ENCODE measurements at regions not wholly inside any gene's neighbourhood (a gene's known extent, or its start where the extent isn't known, plus 50 kb on each side); places are given as distances from the start of the nearest gene placed in this dataset.

DNA sequence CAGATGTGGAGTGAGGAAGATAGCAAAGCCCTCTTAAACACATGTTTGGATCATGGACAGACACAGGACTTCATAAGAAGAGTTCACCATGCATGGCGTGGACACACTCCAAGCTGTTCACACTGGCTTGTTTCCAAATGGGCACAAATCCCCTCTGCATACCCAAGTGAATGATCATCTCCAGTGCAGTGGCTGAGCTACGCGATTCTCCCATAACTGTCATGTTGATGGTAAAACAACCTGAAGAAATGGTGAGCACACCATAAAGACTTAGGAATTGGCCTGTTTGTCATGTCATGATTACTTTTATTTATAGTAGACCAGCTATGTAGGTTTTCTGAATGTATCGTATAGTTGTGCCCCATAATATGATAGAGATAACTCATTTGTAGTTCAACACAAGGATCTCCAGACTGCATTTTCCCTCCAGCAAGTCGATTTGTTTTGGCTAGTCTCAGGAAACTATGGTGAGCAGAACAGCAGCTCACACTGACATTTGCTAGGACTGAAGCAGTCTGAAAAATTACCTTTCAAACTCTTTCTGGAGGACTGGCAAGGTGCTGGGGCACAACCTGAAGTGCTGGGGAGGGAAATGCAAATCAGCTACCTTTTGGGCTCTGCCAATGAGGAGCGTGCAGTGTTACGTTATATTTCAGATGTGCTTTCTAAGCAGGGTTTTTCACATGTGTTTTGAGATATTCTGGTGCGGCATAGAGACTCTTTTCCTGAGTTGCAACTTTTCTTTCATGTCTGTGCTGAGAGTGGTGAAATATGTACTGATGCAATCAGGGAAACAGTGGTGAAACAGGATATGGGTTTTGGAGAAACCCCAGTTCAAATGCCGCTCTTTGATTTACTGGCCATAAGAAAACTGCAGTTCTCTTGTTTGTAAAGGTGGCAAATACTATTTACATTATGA lies 629.6 kb upstream of the DPP6 start:
- DNase-seq (ENCODE audit: extremely low read depth, low read depth): no peak

DNA sequence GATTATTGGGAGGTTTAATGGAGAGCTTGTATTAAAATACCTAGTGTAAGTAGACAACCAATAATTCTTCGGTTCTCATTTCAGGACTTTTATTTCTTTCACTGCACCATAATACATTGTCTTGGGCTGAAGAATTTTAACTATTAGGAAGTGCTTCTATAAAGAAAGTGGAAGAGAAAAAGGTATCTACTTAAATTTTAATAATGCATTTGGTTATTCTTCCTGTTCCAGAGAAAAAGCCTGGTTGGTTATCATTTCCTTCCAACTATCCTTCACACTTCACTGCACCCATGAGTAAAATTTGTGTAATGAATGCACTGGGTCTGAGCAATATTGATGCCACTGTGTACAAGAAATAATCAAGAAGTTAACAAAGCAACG lies 629.0 kb upstream of the DPP6 start:
- no peak for DNase-seq (ENCODE audit: extremely low read depth, low read depth)

DNA sequence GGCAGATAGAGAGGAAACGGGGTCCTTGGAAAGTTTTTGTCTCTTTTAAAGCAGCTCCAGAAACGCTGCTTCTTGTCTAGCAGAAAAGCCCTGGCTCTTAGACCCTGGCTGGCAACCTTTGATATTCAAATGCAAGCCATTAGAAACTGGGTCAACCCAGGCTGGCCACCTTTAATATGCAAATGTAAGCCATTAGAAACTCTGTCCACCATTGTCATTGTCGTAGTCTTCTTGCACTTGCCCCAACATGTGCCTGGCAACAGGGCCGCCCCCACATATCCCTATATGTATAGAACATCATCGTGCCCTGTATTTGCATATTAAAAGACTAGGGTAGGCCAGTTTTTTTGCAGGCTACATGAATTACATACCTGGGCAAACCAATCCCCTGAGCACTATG lies 621.3 kb upstream of the DPP6 start:
- DNase-seq (ENCODE audit: extremely low read depth, low read depth): no peak

DNA sequence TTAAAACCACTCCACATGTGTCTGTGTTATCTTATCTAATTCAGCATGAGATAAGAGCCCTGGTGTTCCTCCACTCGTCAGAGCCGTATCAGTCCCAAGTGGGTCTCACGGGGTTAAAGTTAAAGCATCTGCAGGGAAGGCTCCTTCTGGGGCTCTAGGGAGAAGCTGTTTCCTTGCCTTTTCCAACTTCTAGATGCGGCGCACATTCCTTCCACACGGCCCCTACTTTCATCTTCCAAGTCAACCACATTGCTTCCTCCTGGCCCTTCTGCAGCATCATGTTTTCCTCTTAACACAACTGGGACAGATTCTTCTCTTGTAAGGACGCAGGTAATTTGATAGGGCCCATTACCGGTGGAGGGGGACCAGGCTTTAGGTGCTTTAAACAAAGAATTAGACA lies 620.1 kb upstream of the DPP6 start:
- no peak for DNase-seq (ENCODE audit: extremely low read depth, low read depth)

DNA sequence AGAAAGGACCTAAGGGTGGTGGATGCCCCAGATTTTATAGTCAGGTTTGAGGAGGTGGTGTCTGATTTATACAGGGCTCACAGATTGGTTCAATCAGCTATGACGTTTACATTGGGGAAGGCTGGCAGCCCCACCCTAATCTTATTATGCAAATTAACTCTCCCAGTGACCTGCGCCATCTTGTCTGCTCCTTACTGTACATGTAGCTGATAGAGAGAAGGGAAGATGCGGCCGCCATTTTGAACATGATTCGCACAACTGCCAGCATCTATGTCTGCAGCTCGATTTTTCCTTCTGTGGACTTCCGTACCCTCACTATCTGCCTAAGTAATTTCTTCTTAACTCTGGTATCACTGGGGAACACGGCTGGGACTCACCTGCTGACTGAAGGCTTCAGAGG lies 619.0 kb upstream of the DPP6 start:
- no peak for DNase-seq (ENCODE audit: extremely low read depth, low read depth)

DNA sequence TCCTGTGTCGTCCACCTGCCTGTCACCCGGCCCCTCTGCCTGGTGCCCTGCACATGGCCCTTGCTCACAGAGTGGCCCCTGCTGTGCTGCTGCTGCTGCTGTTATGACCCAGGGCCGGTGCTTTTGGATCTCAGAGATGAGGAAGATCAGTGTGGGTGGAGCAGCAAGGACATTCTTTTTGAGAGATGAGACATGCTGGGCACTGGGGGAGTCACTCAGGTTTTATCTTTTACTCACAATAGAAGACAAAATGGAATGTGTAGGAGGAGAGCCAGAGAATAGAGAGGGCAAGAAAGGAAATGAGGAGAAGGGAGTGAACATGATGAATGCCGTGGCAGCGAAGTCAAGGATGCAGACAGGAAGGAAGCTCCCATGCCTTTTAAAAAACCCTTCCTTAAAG lies 611.5 kb upstream of the DPP6 start:
- DNase-seq (ENCODE audit: extremely low read depth, low read depth): no peak

DNA sequence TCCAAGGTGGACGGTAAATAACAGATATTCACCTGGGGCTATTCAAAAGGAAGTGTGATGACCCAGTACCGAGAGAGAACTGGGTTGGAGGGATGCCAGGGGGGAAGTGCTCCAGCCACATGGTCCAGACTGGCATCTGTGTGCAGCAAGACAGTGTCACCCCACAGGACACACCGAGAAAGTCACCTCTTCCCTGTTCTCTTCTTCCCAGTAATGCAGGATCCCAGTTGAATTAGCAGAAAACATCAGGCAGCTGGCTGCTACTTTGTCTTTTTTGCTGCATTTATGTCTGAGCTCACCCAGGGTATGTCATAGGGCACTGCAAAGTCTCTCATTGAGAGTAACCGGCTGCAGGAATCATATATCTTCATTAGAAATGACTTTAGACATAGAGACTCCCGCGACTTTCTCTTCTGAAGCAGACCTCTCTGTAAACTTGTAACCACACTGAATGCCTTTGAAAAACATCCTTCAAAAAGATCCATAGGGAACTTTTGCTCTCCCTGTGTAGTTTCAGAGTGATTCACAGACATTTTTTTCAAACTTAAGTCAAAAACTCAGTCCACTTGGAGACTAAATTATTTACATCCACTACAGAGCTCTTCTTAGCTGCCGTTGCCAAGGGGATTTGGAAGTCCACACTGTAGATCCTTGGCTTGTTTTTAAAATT lies 609.0 kb upstream of the DPP6 start:
- no peak for DNase-seq (ENCODE audit: extremely low read depth, low read depth)

DNA sequence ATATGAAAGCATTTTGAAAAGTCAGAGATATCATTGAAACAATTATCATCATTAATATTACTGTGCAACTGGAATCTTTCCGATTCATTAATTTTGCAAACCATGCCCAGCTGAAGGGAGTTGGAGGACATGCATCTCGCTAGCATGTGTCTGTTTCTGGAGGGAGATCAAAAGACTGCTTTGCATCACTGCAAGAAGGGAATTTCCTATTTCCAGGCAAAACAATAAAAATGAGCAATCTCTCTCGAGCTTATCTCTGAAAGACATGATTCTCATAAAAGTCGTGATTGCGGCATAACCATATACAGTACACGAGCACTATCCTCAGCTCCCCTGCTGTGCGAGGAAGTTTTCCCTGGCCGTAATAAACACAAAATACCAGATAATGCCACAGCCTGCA lies 607.6 kb upstream of the DPP6 start:
- DNase-seq (ENCODE audit: extremely low read depth, low read depth): no peak

DNA sequence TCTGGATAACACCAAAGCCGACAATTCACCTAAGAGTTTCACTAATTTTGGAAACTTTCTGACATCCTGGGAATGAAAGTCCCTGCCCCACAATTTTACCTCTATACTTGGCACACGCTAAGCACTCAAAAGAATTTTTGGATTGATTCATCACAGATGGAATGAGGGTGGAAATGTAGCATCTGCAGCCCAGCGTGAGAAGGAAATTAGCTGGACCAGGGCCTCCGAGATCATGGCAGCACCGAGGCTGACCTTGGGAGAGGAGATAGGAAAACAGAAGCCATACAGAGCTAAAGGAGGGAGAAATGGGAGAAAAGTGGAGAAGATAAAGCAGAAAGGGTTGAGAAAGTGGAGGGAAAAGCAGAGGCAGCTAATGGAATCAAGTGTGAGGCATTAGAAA lies 606.6 kb upstream of the DPP6 start:
- DNase-seq (ENCODE audit: extremely low read depth, low read depth): no peak

DNA sequence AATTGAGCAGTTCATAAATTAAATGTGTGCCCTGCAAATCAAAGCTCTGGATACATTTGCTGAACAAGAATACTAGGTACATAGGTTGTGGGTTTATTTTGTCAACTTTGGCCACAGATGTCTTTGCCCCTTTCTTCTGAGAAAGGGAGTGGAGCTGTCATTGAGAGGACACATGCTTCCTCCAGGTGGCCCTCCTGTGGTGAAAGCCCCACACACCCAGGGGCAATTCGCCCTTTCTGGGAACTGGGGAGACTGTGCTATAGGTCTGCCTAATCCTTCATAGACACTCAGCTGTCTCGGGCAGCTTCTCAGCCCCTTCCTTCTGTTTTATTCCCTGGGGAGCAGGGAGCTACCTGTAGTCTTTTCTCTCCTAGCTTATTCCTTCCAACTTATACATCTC lies 605.7 kb upstream of the DPP6 start:
- no peak for DNase-seq (ENCODE audit: extremely low read depth, low read depth)

DNA sequence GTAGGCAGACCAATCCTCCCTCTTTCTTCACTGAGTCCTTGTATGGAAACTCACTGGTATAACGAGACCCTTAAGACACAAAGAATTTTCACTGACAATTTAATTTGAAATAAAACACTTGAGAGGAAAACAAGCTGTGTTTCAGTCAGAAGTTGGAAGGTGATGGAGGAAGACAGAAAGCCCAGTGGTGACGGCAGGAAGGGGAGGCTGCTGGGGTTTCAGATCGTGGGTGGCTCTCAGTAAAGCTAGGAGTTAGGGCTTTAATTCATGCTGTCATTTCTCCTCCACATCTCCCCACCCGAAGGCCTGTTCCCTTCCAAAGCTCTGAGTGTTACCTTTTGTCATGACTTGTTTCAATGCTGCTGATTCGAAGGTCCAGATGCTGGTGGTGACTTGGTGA lies 605.2 kb upstream of the DPP6 start:
- no peak for DNase-seq (ENCODE audit: extremely low read depth, low read depth)

DNA sequence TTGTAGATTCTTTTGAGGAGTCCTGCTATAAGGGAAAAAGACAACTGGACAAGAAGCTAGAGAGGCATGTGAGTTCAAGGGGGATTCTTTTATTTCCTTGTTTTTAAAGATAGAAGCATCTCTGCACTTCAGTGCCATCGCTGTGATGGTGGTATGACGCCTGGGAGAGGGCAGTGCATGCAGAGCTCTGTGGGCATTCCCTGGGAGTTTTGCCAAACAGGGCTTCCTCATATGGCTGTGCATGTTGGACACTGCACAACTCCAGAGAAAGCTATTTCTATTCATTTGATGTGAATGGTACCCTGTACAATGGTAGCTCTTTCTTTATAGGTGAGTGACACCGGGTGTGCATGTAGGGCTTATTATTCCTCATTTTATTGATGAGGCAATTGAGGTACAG lies 599.5 kb upstream of the DPP6 start:
- DNase-seq (ENCODE audit: extremely low read depth, low read depth): no peak

DNA sequence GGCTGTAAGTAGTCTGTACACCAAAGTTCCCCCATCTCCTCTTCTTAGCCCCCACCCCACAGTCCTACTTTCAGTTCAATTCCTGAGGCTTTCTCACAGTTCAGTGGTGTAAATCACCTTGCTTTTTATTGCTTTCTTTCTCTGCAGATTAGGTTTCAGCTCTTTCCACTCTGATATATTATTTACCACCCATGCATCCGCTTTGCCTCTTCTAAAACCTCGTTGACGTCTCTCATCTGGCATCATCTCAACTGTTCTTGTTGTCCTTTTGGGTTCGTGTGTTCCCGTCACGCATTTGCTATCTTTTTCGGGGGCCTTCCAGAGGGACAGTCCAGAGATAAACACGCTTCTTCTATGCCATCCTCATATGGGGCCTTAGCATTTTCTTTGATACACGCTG lies 597.9 kb upstream of the DPP6 start:
- no peak for DNase-seq (ENCODE audit: extremely low read depth, low read depth)

DNA sequence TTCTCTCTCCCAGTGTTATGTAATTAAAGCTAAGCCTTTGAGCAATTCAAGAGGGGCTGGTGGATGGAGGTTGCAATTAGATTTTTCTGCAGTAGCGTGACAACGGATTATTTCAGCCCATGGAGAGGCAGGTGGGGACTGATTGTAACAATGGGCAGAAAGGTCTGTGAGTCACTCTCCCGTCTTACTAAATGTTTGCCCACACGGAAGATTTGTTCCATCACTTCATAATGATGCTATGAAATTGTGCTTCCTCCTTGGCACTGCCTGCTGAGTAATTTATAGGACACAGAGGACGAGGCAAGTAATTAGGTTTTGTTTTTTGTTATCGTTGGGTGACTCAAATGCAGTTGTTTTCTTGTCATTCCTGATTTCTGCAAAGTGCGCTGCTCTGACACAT lies 594.5 kb upstream of the DPP6 start:
- no peak for DNase-seq (ENCODE audit: extremely low read depth, low read depth)

DNA sequence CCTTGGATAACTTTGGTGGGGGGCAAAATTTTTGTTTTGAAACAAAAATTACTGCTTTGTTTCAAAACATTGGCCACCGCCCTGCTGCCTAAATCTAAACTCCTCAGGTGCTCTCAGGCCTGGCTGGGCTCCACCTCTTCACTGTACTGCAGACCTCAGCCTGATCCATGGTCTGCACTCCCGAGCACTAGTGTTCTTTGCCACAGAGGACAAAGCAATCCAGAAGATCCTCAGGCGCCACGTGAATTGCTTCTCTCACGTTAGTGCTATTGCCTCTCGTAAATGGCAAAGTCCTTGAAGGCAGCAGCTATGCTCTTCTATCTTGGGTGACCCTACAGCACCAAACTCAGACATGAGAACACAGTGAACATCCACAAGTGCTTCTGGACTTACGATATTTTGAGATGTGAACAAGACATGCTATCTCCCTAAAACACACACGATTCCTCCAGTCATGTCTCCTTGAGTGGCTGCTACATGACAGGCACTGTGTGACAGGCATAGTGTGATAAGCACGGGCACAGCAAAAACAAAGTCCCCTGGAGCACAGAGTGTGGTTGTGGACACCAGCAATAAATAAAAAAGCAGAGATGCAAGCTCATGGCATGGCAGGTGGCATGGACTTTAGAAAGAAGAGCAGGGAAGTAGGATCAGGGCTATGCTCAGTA lies 582.1 kb upstream of the DPP6 start:
- no peak for DNase-seq (ENCODE audit: extremely low read depth, low read depth)

DNA sequence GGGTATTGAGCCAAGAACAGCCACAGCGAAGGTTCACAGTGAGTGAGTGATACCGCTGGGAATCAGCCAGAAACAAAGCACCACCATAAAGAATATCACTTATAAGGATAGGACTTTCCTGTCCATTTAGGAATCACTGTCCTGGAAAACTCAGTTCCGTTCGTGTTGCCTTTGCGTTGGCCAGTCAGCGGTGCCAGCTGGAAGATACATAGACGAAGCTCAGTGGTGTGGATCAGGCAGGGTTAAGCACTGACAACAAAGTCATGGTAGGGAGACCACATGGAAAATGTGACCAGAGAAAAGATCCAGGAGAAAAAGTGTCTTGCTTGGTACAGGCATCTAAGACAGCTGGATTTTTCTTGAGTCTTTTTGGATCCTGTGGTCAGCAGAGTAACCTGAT lies 579.7 kb upstream of the DPP6 start:
- DNase-seq (ENCODE audit: extremely low read depth, low read depth): no peak

DNA sequence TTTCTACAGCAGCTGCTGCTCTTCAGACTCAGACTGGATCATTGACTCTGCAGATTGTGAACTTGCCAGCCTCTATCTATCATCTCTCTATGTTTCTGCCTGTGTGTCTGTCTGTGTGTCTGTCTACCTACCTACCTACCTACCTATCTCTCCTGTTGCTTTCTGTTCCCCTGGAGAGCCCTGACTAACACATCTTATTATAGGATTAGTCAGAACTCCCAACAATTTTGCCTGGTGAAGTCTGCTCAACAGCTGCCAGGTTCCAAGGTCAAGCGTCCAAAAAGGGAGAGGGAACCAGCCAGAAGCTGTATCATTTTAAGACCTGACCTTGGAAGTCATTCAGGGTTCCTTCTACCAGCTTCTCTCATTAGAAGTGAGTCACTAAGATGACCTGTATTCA lies 579.0 kb upstream of the DPP6 start:
- no peak for DNase-seq (ENCODE audit: extremely low read depth, low read depth)

DNA sequence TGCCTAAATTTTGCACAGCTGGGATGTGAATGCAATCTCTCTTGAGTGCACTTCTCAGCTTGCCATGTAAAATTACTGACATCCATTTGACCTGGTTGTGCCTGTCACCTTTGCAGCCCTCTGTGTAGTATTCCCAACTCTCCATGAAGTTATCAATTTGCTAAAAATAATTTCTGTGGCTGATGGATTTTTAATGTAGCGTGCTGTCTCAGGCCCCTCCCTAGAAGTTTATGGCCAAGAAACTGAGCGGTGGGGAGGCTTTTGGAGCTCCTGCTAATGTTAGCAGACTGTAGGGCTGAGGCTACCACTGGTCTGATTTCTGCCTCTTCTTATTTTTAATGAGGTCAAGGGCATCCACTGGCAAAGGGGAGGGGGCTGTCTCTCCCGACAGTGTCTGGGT lies 577.0 kb upstream of the DPP6 start:
- DNase-seq (ENCODE audit: extremely low read depth, low read depth): no peak

DNA sequence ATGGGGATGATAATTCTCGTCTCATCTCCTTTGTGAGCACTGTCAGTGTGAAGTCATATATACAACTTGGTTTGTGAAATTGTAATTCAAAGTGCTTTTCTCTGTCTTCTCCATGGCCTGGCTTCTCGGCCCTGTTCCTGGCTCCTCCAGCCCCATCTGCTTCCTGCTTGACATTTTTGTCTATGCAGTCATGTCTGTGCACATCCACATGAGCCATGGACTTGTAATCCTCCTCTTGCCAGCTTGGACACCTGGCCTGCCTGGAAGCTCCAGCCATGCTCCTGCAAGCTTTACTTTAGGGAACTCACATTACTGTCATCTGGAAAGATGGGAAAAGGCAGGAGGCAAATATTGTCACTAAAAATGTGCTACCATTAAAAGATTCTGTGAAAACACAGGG lies 576.0 kb upstream of the DPP6 start:
- no peak for DNase-seq (ENCODE audit: extremely low read depth, low read depth)

DNA sequence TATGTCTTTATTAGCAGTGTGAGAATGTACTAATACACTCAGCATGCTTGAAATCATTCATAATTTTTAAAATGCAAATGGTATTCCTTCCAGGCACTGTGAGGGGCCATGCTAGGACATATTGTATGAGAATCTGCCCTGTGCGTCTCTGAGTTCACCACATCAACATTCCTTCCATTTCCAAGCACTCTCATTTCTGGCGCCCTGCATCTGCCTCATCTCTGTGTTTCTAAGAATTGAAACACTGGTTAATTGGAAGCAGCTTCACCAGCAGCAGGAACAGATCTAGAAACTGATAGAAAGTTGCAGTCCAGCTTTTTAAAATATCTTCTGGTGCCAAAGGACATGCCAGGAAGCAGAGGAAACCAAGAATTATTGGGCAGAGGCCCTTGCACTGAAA lies 555.9 kb upstream of the DPP6 start:
- no peak for DNase-seq (ENCODE audit: extremely low read depth, low read depth)

DNA sequence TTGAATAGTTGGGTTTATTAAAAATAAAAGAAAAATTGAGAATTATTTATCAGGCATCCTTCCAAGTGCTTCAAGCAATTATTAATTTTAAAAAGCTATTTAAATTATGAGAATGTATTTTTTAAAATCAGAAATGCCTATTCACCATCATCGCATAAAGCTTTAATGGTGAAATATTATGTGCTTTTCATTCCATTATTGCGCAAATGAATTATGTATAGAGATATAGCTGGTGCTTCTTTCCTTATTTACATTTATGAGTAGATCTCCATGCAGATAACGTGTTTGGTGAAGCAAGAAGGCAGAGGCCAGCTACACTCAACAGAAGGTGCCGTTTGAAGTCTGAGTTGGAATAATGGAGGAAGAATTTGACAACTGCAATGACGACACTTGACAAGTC lies 549.1 kb upstream of the DPP6 start:
- no peak for DNase-seq (ENCODE audit: extremely low read depth, low read depth)
